ENCODE measurements at regions not wholly inside any gene's neighbourhood (a gene's known extent, or its start where the extent isn't known, plus 50 kb on each side); places are given as distances from the start of the nearest gene placed in this dataset.

GRCh38 chr12:124085419-124086296 is 112.6 kb downstream of the ZNF664 start:
- Histone ChIP-seq H3K79me2 (ENCODE audit: control insufficient read depth, insufficient read depth, low read length) (no peaks in the 10 kb centered on the region), H2AFZ (ENCODE audit: insufficient read depth, low read depth, low read length, poor library complexity, severe bottlenecking) (no peak overlapping the region), H3K4me1 (ENCODE audit: control insufficient read depth in 2 of 2, insufficient read depth in 2 of 2, low read length in 2 of 2) (no peaks in the 10 kb centered on the region), H3K36me3 (replicated peaks in 1 of 2; ENCODE audit: control extremely low read depth in 1 of 2, control insufficient read depth in 1 of 2, extremely low read depth in 1 of 2, insufficient read depth in 2 of 2, low read length in 1 of 2) (no peaks in the 10 kb centered on the region), H3K4me3 (ENCODE audit: control extremely low read depth in 1 of 5, extremely low read depth in 1 of 5, insufficient read depth in 1 of 5, low read depth in 2 of 5, low read length in 4 of 5) (no peak overlapping the region), H4K20me1 (ENCODE audit: control insufficient read depth, insufficient read depth, low read length, poor library complexity, severe bottlenecking) (no peaks in the 10 kb centered on the region), H3K9me3 (ENCODE audit: control extremely low read depth in 1 of 3, control insufficient read depth in 2 of 3, insufficient read depth in 1 of 3, low read length in 2 of 3) (peaks cover 0 to 13% (median 0%) of the 10 kb centered on the region in 3 donors), H3K27ac (ENCODE audit: low read length in 2 of 2) (no peak overlapping the region), H3K9ac (ENCODE audit: low read length) (no peak overlapping the region), H3K4me2 (replicated peaks; ENCODE audit: low read depth, low read length, poor library complexity, severe bottlenecking) (no peak overlapping the region), H3K27me3 (replicated peaks in 1 of 4; ENCODE audit: control extremely low read depth in 1 of 4, control insufficient read depth in 3 of 4, insufficient read depth in 4 of 4, low read length in 3 of 4) (no peaks in the 10 kb centered on the region)
- CTCF ChIA-PET = no interaction called here
- no peaks in the 10 kb centered on the region for H3K4me1 Mint-ChIP-seq
- TF ChIP-seq EZH2 (IDR thresholded peaks at IDR 0.05; ENCODE audit: borderline replicate concordance, insufficient read depth, low read depth, low read length, poor library complexity, severe bottlenecking) (no peak), CTCF (IDR thresholded peaks at IDR 0.05) (no peak)
- 67% methylated on average over 9 of the region's 17 CpGs for WGBS (ENCODE audit: insufficient coverage)
- DNase-seq (no peak), ATAC-seq (ENCODE audit: low read depth) (no peak)
- no peak overlapping the region for H3K4me3 Mint-ChIP-seq
- no peaks in the 10 kb centered on the region for H3K9me3 Mint-ChIP-seq (ENCODE audit: insufficient read depth)
- intact Hi-C loops (cut with micrococcal nuclease) = no loop called here
- POLR2A ChIA-PET = no interaction called here
- H3K27me3 Mint-ChIP-seq = no peaks in the 10 kb centered on the region
- H3K27ac Mint-ChIP-seq = no peak overlapping the region

- no peaks in the 10 kb centered on the region for H4K20me1 ChIP-seq (ENCODE audit: control insufficient read depth, insufficient read depth, low read length, poor library complexity, severe bottlenecking)
- CTCF ChIA-PET = no interaction called here
- H3K9ac ChIP-seq (ENCODE audit: low read length) = no peak overlapping the region
- no peaks in the 10 kb centered on the region for H3K79me2 ChIP-seq (ENCODE audit: control insufficient read depth, insufficient read depth, low read length)
- H3K9me3 ChIP-seq (ENCODE audit: control extremely low read depth in 1 of 3, control insufficient read depth in 2 of 3, insufficient read depth in 1 of 3, low read length in 2 of 3) = peaks cover 0 to 13% (median 0%) of the 10 kb centered on the region in 3 donors
- H3K27ac ChIP-seq (ENCODE audit: low read length in 2 of 2) = no peak overlapping the region
- POLR2A ChIA-PET = no interaction called here
- H3K9me3 Mint-ChIP-seq (ENCODE audit: insufficient read depth) = no peaks in the 10 kb centered on the region
- intact Hi-C loops (cut with micrococcal nuclease) = no loop called here
- H3K4me1 Mint-ChIP-seq = no peaks in the 10 kb centered on the region
- no peaks in the 10 kb centered on the region for H3K27me3 ChIP-seq (replicated peaks in 1 of 4; ENCODE audit: control extremely low read depth in 1 of 4, control insufficient read depth in 3 of 4, insufficient read depth in 4 of 4, low read length in 3 of 4)
- 94% methylated on average over 7 of the region's 7 CpGs for WGBS (ENCODE audit: insufficient coverage)
- ATAC-seq (ENCODE audit: low read depth) (no peak), DNase-seq (no peak)
- H3K4me1 ChIP-seq (ENCODE audit: control insufficient read depth in 2 of 2, insufficient read depth in 2 of 2, low read length in 2 of 2) = no peaks in the 10 kb centered on the region
- no peak overlapping the region for H3K4me3 Mint-ChIP-seq
- no peak overlapping the region for H3K27ac Mint-ChIP-seq
- TF ChIP-seq EZH2 (IDR thresholded peaks at IDR 0.05; ENCODE audit: borderline replicate concordance, insufficient read depth, low read depth, low read length, poor library complexity, severe bottlenecking) = no peak
- no peak for TF ChIP-seq CTCF (IDR thresholded peaks at IDR 0.05)
- H2AFZ ChIP-seq (ENCODE audit: insufficient read depth, low read depth, low read length, poor library complexity, severe bottlenecking) = no peak overlapping the region
- H3K4me3 ChIP-seq (ENCODE audit: control extremely low read depth in 1 of 5, extremely low read depth in 1 of 5, insufficient read depth in 1 of 5, low read depth in 2 of 5, low read length in 4 of 5) = no peak overlapping the region
- no peaks in the 10 kb centered on the region for H3K36me3 ChIP-seq (replicated peaks in 1 of 2; ENCODE audit: control extremely low read depth in 1 of 2, control insufficient read depth in 1 of 2, extremely low read depth in 1 of 2, insufficient read depth in 2 of 2, low read length in 1 of 2)
- H3K27me3 Mint-ChIP-seq = no peaks in the 10 kb centered on the region
- no peak overlapping the region for H3K4me2 ChIP-seq (replicated peaks; ENCODE audit: low read depth, low read length, poor library complexity, severe bottlenecking)
Observed at GRCh38 chr12:124086299-124086898, 113.4 kb downstream of the ZNF664 start.

Measured in B cell (primary cell).